TTC549 (cell line): ENCODE measurements at regions not wholly inside any gene's neighbourhood (a gene's known extent, or its start where the extent isn't known, plus 50 kb on each side); places are given as distances from the start of the nearest gene placed in this dataset.

Experiments
- FAIRE-seq: peaks from 2 replicates; lab custom pipeline; 2012; peaks lifted over from hg19 to GRCh38; lab: Jason Lieb, UNC

DNA sequence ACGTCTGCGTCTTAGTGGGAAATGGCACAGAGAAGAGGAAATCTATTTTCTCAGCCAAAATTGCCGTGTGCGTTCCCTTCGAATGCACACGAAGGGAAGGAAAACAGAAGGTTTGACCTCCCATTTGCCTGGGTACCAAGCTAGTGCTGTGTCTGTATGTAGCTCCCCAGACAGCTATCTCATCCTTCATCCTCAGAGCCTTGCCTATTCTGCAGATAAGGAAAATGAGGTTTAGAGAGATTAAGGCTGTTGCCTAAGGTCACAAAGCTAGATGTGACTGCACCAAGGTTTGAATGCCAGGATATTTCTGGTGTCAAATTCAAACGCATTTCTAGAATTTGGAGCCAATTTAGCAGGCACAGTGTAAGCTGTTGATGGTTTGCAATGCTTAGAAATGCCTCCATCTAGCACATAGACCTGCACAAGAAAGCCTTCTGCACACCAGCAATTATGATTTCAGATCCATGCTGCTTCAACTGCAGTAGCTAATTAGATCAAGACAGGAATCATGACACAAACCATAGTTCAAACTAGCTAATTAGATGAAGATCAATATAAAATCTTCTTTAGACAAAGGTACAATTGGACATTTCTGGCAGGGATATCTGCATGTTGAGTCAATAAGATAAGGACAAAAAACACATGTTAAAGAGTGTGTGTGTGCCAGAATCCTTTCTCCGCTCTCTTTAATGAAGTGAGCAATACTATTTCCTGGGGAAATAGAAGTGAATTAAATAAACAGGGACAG lies 115.1 kb downstream of the CMPK2 start:
- no peak for FAIRE-seq

DNA sequence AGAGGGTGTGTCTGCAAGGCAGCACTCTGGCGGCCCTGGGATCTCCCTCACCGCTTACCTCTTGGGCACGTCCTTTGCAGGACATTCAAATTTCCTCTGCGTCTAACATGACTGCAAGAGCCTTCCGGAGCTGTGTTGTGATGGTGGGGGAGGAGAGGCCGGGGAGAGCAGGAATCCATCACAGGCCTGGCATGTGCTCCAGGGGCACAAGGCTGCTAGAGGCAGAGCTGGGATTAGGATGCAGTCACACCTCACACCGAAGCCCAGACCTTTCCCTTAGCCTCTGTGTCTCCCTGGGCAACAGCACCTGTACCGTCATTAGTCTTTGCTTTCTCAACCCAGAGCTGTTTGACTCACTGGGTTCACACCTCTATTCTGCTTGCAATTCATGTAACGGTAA lies 111.3 kb downstream of the CMPK2 start:
- no peak for FAIRE-seq

DNA sequence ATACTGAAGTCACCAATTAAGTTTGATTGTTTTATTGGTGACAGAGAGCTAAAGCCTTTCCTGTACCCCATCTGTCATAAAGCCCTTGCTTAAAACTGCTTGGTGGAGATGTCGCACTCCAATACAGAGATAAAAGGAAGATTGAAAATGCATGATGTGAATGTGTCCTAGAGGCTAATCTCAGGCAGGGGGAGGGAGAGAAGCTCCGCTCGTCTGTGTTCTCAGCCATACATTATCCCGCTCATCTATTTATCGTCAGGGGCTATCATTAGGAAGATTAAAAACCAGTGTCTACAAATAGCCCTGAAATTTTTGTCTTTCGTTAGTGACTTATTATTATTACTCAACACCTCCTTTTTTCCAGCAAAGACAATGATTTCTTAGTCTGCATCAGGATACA lies 110.3 kb downstream of the CMPK2 start:
- FAIRE-seq: no peak

DNA sequence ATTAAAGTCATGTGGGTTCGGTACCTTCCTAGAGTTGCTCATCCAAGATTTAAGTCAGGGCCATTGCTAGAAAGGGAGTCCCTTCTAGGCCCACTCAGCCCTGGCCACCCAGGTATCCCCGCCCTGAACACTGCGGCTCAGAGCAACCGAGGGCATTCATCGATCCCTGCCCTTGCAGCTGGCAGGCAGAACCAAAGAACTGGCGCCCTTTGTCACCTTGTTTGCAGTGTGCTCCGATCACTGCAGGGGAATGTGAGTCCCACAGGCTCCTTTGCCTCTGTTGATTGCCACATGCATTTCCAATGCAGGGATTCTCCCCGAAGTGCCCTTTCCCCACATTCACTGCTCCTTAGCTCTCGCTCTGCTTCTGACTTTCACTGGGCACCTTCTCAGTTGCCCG lies 108.5 kb downstream of the CMPK2 start:
- no peak for FAIRE-seq

DNA sequence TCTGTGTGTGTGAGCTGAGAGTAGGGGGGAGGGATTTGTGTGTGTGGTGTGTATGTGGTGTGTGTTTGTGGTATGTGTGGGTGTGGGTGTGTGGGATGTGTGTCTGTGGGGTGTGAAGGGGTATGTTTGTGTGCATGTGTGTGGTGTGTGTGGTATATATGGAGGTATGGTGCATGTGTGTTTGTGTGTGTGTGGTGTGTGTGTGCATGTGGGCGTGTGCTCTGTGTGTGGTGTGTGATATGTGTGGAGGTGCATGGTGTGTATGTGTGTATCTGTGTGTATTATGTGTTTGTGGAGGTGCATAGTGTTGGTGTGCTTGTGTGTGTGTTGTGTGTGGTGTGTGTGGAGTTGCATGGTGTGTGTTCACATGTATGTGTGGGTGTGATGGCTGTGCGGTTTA lies 106.0 kb downstream of the CMPK2 start:
- no peak for FAIRE-seq

- no peak for FAIRE-seq
Measured at GRCh38 chr2:6760132-6760531, 105.6 kb downstream of the CMPK2 start.

- no peak for FAIRE-seq
Measured at GRCh38 chr2:6764968-6765723, 100.6 kb downstream of the CMPK2 start.

GRCh38 chr2:6769346-6769745 lies 96.4 kb downstream of the CMPK2 start:
- no peak for FAIRE-seq

GRCh38 chr2:6770006-6770405 lies 95.7 kb downstream of the CMPK2 start:
- FAIRE-seq: no peak

DNA sequence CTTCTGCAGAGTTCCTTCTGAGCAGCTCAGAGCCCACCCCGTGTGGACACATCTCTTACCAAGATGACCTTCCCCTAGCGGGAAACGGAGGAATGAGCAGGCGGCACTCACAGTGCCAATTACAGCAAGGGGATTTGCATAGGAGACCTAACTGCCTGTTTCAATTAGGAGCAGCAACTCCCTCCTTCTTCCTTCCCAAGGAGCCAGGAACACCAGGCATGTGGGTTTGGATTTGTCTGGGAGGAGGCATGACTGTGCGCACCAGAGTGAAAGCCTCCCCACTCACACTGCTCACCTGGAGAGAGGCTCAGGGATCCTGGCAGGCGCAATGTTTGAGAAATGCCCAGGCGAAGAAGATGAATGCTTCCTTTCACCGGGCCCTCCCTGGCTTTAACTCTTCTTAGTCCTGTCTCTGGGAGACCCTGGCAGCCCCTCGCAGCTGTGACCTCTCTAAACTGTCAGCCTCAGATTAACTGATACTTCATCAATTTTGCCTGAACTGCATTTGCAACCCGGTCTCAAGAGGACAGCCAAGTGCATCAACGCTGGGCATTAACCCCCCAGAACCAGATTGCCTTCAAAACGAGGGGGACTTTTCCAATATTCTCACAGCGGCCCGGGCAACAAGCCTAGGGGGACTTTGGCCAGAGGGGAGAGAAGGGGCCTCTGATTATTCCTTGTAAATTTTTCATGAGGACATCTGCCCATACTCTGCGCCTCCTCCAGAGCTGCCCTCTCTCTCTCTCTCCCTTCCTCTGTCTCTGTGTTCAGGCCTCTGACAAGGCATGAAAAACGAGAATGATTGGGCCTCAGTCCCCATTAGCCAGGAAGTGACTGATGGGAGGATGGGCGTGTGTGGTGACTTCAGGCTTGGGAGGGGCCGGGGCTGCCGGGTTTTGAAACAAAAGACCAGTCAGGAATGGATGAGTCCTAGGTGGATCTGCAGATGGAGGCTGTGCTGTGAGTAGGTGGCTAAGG lies 93.8 kb downstream of the CMPK2 start:
- no peak for FAIRE-seq

DNA sequence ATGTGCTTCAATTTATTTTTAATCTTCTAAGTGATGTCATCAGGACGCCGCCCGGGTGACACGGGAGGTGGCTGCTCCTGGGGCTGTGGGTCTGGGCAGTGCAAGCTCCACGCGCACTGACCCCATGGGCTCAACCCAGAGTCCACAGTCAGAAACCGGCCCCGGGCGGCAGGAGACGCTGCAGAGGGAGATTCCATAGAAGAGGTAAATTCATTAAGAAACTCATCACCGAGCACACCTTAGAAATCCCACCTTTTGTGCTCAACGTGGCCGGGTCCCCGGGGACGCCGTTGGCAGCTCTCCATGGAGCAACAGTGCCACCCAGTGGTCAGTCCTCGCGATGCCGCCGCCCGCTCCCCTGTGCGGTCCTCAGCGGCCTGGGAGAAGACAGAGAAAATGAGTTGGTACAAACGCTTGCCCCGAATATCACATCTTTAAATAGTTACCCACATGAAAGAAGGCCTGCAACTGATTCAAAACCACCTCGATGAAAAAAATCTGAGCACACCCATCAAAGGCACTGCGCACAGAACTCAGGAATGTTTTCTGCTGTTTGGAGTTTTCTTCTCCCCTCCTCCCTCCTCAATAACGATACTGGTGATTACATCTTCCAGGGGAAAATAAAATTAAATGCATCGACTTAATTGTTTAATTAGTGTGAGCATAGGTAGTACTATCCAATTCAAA lies 92.6 kb downstream of the CMPK2 start:
- FAIRE-seq: no peak

- no peak for FAIRE-seq
Measured at GRCh38 chr2:6773694-6774044, 92.0 kb downstream of the CMPK2 start.

DNA sequence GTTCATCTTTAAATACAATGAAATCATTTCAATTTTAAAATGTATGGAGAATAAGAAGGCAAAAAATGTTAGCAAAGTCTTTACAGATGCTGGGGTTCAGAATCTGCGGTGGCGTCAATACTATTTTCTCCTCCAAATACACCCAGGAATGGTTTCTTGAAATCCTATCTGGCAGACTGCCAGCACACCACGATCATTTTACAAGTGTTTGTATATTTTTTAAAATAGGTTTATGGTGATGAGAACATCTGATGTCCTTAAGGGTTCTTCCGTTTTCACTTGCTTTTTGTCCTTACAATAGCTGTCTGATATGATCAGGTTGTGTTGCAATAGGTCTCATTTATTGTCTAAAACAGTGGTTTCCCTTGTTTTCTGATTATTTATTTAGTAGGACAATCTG lies 89.6 kb downstream of the CMPK2 start:
- FAIRE-seq: no peak

- FAIRE-seq: no peak
Measured at GRCh38 chr2:6777626-6778025, 88.1 kb downstream of the CMPK2 start.

- no peak for FAIRE-seq
Measured at GRCh38 chr2:6780765-6781274, 84.9 kb downstream of the CMPK2 start.

GRCh38 chr2:6782517-6783237 lies 83.0 kb downstream of the CMPK2 start:
- FAIRE-seq: no peak

- no peak for FAIRE-seq
Measured at GRCh38 chr2:6783238-6783614, 82.5 kb downstream of the CMPK2 start.

DNA sequence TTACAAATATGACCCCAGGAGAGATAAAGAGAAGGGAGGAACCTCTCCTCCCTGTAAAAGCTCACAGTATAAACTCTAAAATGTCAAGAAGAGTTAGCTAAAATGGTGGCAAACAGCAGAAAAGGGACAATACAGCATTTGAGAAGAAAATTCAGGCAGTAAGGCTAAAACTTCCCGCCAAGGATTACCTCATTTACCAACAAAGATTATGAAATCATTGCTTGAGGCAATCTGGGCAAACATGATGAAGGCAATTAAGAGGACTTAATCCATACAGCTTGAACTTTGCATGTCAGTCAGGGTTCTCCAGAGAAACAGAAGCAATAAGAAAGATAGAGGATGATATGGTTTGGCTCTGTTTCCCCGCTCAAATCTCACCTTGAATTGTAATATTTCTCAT lies 81.4 kb downstream of the CMPK2 start:
- no peak for FAIRE-seq

DNA sequence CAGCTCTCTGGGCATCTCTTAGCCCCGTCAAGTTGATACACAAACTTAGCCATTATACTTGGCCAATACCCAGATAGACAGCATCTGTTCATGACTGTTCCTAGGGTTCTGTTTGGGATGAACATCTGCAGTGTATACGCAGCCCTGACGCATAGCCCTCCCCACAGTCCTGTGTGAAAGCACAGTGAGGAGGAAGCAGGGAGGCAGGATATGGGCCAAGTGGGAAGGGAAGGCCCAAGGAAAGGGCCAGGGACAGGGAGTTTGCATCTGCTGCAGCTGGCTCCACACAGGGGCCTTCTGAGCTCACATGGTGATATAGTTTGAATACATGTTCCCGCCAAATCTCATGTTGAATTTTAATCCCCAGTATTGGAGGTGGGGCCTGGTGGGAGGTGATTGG lies 80.2 kb downstream of the CMPK2 start:
- FAIRE-seq: no peak

DNA sequence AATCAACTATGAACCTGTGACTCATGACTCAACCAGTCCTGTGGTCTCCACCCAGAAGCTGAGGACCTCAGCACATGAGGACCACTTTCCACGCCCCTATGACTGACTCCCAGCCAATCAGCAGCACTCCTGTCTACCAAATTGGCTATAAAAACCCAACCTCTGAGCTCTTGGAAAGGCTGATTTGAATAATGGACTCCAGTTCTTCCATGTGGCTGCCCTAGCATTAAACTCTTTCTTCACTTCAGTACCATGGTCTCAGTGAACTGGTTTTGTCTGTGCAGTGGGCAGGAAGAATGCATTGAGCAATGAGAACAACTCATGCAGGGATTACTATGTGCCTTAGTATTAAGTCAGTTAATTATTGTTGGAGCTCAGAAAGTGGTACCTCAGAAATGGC lies 78.3 kb downstream of the CMPK2 start:
- FAIRE-seq: no peak

GRCh38 chr2:6788614-6789013 lies 77.1 kb downstream of the CMPK2 start:
- no peak for FAIRE-seq
